ENCODE measurements at regions not wholly inside any gene's neighbourhood (a gene's known extent, or its start where the extent isn't known, plus 50 kb on each side); places are given as distances from the start of the nearest gene placed in this dataset.

DNA sequence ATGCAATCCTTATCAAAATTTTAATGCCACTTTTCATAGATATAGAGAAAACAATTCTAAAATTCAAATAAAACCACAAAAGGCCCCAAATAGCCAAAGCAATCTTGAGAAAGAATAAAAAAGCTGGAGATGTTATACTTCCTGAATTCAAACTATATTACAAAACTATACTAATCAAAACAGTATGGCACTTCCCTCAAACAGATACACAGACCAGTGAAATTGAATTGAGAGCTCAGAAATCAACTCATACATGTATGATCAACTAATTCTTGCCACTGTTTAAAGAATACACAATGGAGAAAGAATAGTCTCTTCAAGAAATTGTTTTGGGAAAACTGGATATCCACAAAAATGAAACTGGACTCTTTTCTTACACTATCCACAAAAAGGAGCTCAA lies 55.4 kb downstream of the FOXG1 start:
- H3K4me3 Mint-ChIP-seq = no peak overlapping the region
- no peak overlapping the region for H3K27ac Mint-ChIP-seq
- H3K36me3 Mint-ChIP-seq (ENCODE audit: insufficient read depth in 1 of 3, low read depth in 3 of 3) = peaks cover 5 to 10% (median 5%) of the 10 kb centered on the region in 3 experiments; a peak in 3 of 7 replicates

More for the DNA sequence above, 55.4 kb downstream of the FOXG1 start:
- no peak overlapping the region for H2BK120ac ChIP-seq (ENCODE audit: low read depth, low read length, poor library complexity, severe bottlenecking)
- no peak overlapping the region for H3K56ac ChIP-seq (ENCODE audit: insufficient read length, low read depth, low read length)
- H3K27me3 Mint-ChIP-seq (ENCODE audit: low read depth) = no peaks in the 10 kb centered on the region
- TF ChIP-seq, protein P1, sequence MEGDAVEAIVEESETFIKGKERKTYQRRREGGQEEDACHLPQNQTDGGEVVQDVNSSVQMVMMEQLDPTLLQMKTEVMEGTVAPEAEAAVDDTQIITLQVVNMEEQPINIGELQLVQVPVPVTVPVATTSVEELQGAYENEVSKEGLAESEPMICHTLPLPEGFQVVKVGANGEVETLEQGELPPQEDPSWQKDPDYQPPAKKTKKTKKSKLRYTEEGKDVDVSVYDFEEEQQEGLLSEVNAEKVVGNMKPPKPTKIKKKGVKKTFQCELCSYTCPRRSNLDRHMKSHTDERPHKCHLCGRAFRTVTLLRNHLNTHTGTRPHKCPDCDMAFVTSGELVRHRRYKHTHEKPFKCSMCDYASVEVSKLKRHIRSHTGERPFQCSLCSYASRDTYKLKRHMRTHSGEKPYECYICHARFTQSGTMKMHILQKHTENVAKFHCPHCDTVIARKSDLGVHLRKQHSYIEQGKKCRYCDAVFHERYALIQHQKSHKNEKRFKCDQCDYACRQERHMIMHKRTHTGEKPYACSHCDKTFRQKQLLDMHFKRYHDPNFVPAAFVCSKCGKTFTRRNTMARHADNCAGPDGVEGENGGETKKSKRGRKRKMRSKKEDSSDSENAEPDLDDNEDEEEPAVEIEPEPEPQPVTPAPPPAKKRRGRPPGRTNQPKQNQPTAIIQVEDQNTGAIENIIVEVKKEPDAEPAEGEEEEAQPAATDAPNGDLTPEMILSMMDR (conservative IDR thresholded peaks at IDR 0.05) = no peak
- no peak overlapping the region for H3K4ac ChIP-seq (ENCODE audit: low read depth, low read length)
- no peak overlapping the region for H3K14ac ChIP-seq (ENCODE audit: insufficient read depth, low read length)
- H3K4me1 ChIP-seq (ENCODE audit: insufficient read depth, low read length) = no peaks in the 10 kb centered on the region
- H2AFZ ChIP-seq (ENCODE audit: low read length) = no peak overlapping the region
- H3K9me3 Mint-ChIP-seq = peaks cover 12 to 13% of the 10 kb centered on the region in 2 experiments
- H2BK12ac ChIP-seq (ENCODE audit: insufficient read length, low read depth, low read length) = no peak overlapping the region
- H2BK15ac ChIP-seq (ENCODE audit: low read depth, low read length) = no peak overlapping the region
- no peaks in the 10 kb centered on the region for H3K4me1 Mint-ChIP-seq
- H3K79me2 ChIP-seq (ENCODE audit: insufficient read depth, low read length) = no peaks in the 10 kb centered on the region
- H3K79me1 ChIP-seq (ENCODE audit: insufficient read depth, low read depth, low read length, poor library complexity, severe bottlenecking) = no peaks in the 10 kb centered on the region
- no peaks in the 10 kb centered on the region for H4K20me1 ChIP-seq (ENCODE audit: control insufficient read depth, insufficient read depth, insufficient read length)
- H2BK5ac ChIP-seq (ENCODE audit: insufficient read length, low read length) = no peak overlapping the region
- H4K8ac ChIP-seq (replicated peaks; ENCODE audit: insufficient read length, low read depth, low read length) = no peak overlapping the region
- no peak overlapping the region for H3K9ac ChIP-seq (ENCODE audit: extremely low read depth, insufficient read length, low read length)
- no peak overlapping the region for H4K5ac ChIP-seq (ENCODE audit: insufficient read length, low read depth, low read length)
- H4K91ac ChIP-seq (ENCODE audit: insufficient read length, low read depth, low read length) = no peak overlapping the region
- H3K18ac ChIP-seq (ENCODE audit: insufficient read length, low read depth, low read length) = no peak overlapping the region
- H3K4me2 ChIP-seq (ENCODE audit: insufficient read depth, insufficient read length, low read length) = no peak overlapping the region
- no peak overlapping the region for H2BK20ac ChIP-seq (ENCODE audit: low read depth, low read length, poor library complexity, severe bottlenecking)
- H3K23ac ChIP-seq (ENCODE audit: insufficient read length, low read depth, low read length) = no peak overlapping the region
- H3K27me3 ChIP-seq (ENCODE audit: insufficient read depth, low read length) = no peaks in the 10 kb centered on the region
- no peak overlapping the region for H3K27ac ChIP-seq (ENCODE audit: insufficient read length, low read depth, low read length)
- no peaks in the 10 kb centered on the region for H3K9me3 ChIP-seq (ENCODE audit: control insufficient read depth, low read depth, low read length)
- H3T11ph ChIP-seq (ENCODE audit: low read length) = no peak overlapping the region
- no peak overlapping the region for H2AK5ac ChIP-seq (ENCODE audit: insufficient read length, low read length)
- H3K23me2 ChIP-seq (ENCODE audit: insufficient read length, low read depth, low read length, poor library complexity, severe bottlenecking) = no peaks in the 10 kb centered on the region
- no peak for DNase-seq

Measured in H9 (cell line).